Left ventricle myocardium inferior (tissue), 1 donor: ENCODE measurements at regions not wholly inside any gene's neighbourhood (a gene's known extent, or its start where the extent isn't known, plus 50 kb on each side); places are given as distances from the start of the nearest gene placed in this dataset.
A peak's percentile ranks its signal among the peaks of the same experiment; 100 is the strongest.
"Not testable (repeated sequence)": the region's sequence is repeated elsewhere in the genome, so short reads cannot be mapped to it uniquely, and the experiment has no call there.

Experiments
- DNase-seq: peaks from one replicate; pipeline ENCODE4 v3.0.0-alpha.2; 2020
- H3K27ac ChIP-seq: fragments of 200-600 bp; replicated peaks from 2 replicates; pipeline ENCODE4 v1.8.0; 2021
- H3K27me3 ChIP-seq: fragments of 200-600 bp; 2 replicates; pipeline ENCODE4 v1.8.0; 2021; ENCODE audit warnings: low read depth
- H3K36me3 ChIP-seq: fragments of 200-600 bp; 2 replicates; pipeline ENCODE4 v1.8.0; 2021
- H3K4me1 ChIP-seq: fragments of 200-600 bp; 2 replicates; pipeline ENCODE4 v1.8.0; 2021
- H3K4me3 ChIP-seq: fragments of 200-600 bp; 2 replicates; pipeline ENCODE4 v1.8.0; 2021; ENCODE audit warnings: mild to moderate bottlenecking, moderate library complexity
- H3K9me3 ChIP-seq: fragments of 200-600 bp; replicated peaks from 2 replicates; pipeline ENCODE4 v1.8.0; 2021
- intact Hi-C: fragments of 100-400 bp; cut with micrococcal nuclease; formaldehyde crosslinking; loops from one replicate; pipeline ENCODE4 v1.11.0; 2022
- TF ChIP-seq, protein P1 (sequence below): fragments of 200-600 bp; IDR thresholded peaks from 2 replicates; pipeline ENCODE4 v1.8.0; 2021; ENCODE audit warnings: antibody characterized with exemption, mild to moderate bottlenecking, borderline replicate concordance
- donor health status: DM: no; HTN: yes; CAD: no; lungs with severe emphysema.

DNA sequence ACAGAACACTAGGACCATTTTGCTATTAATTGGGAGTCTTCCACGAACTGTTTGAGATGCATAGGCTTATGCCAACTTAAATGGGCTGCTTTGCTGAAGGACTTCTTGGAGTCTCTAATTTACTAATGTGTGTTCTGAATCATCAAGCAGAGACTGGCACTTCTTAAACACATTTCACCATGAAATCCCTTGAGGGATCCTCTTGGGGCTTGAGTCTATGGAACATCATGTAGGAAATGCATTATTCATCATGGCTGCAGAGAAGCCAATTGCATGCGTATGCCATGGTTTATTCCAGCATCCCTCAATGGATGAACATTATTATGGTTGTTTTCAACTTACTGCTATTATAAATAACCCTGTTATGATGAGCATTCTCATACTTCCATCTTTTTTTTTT is 73.4 kb downstream of the FGD2 start:
- TF ChIP-seq, protein P1, sequence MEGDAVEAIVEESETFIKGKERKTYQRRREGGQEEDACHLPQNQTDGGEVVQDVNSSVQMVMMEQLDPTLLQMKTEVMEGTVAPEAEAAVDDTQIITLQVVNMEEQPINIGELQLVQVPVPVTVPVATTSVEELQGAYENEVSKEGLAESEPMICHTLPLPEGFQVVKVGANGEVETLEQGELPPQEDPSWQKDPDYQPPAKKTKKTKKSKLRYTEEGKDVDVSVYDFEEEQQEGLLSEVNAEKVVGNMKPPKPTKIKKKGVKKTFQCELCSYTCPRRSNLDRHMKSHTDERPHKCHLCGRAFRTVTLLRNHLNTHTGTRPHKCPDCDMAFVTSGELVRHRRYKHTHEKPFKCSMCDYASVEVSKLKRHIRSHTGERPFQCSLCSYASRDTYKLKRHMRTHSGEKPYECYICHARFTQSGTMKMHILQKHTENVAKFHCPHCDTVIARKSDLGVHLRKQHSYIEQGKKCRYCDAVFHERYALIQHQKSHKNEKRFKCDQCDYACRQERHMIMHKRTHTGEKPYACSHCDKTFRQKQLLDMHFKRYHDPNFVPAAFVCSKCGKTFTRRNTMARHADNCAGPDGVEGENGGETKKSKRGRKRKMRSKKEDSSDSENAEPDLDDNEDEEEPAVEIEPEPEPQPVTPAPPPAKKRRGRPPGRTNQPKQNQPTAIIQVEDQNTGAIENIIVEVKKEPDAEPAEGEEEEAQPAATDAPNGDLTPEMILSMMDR = no peak
- Histone ChIP-seq H3K4me1 (peaks cover 22% of the 10 kb centered on the region), H3K4me3 (no peak overlapping the region), H3K9me3 (no peaks in the 10 kb centered on the region), H3K27me3 (no peaks in the 10 kb centered on the region), H3K27ac (no peak overlapping the region), H3K36me3 (no peaks in the 10 kb centered on the region)
- DNase-seq = no peak
- intact Hi-C loops = no loop called here

DNA sequence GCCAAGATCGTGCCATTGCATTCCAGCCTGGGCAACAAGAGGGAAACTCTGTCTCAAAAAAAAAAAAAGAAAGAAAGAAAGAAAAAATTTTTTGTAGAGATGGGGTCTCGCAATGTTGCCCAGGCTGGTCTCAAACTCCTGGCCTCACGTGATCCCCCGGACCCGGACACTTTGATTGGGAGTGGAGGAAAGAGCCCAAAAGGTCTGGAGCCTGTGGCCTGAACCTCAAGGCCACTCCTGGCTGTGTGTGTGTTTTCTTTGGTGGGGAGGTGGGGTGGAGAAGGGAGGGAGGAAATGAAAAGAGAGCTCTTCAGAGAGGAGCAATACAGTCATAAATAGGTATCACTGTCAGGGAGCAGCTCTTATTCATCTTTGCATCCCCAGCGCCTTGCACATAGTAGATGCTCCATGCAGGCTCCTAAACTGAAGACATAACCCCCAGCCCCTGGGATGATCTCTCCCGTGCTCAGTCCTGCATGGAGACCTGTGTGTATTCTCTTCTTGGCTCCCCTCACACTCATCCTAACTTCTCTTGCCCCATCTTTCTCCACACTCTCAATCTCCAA is 75.7 kb downstream of the FGD2 start:
- H3K4me1 ChIP-seq = peaks cover 24% of the 10 kb centered on the region
- H3K36me3 ChIP-seq = no peaks in the 10 kb centered on the region
- no peak for DNase-seq
- H3K9me3 ChIP-seq = no peaks in the 10 kb centered on the region
- no peaks in the 10 kb centered on the region for H3K27me3 ChIP-seq
- intact Hi-C loops = no loop called here
- no peak overlapping the region for H3K27ac ChIP-seq
- TF ChIP-seq, protein P1 = no peak
- no peak overlapping the region for H3K4me3 ChIP-seq

DNA sequence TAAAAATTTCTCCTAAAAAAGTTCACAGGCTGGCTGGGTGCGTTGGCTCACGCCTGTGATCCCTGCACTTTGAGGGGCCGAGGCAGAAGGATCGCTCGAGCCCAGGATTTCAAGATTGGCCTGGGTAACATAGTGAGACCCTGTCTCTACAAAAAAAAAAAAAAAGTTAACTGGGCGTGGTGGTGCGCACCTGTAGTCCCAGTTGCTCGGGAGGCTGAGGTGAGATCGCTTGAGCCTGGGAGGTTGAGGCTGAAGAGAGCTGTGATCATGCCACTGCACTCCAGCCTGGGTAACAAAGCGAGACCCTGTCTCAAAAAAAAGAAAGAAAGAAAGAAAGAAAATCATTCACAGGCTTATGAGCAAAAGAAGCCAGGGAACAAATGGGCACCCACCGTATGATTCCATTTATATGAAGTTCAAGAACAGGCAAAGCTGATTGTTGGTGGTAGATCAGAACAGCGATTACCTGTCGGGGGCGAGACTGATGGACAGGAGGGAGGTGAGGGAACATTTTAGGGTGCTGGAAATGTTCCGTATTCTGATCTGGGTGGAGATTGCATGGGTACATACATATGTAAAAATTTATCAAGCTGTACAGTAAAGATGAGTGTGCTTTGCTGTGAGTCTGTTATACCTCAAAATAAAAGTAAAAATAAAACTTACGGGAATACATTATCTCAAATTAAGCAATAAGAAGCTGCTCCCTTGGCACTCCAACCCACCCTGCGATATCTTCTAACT is 77.1 kb downstream of the FGD2 start:
- H3K27ac ChIP-seq = no peak overlapping the region
- H3K4me1 ChIP-seq = peaks cover 21% of the 10 kb centered on the region
- H3K27me3 ChIP-seq = no peaks in the 10 kb centered on the region
- no peak for DNase-seq
- H3K9me3 ChIP-seq = no peaks in the 10 kb centered on the region
- TF ChIP-seq, protein P1 = no peak
- no peaks in the 10 kb centered on the region for H3K36me3 ChIP-seq
- H3K4me3 ChIP-seq = no peak overlapping the region
- intact Hi-C loops = no loop called here

DNA sequence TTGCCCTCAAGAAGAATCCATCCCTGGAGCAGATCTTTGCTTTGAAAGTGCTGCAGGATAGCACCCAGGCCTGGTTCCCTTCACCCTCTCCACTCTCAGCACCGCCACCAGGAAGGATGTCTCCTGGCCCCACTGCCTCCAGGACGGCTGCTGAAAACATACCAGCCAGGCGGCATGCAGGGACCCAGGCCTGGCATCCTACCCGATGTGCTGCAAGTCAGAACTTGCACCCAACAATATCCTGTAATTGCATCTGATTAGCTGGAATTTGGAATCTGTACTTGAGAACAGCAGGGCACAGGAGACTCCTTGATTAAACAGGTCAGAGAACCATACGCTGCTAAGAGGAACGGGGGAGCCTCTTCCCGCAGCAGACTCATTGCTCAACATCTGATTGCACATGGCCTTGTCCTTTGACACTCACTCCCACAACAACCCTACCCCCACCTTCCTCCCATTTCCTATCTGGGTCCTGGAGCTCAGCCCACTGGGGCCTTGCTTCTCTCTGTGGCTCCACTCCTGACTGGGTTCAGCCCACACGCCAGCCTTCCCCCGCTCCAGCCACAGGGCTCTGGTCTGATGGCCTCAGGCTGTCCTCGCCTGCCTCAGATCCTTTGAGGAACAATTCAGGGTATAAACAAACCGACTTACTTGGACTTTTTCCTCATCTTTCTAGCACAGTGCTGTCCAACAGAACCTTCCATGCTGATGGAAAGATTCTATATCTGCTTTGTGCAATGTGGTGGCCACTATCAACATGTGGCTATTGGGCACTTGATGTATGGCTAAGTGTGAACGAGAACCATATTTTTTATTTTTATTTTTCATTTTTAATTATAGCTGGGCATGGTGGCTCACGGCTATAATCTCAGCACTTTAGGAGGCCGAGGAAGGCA is 78.0 kb downstream of the FGD2 start:
- Histone ChIP-seq H3K4me1 (peaks cover 12% of the 10 kb centered on the region), H3K27me3 (no peaks in the 10 kb centered on the region), H3K4me3 (no peak overlapping the region), H3K36me3 (no peaks in the 10 kb centered on the region), H3K9me3 (no peaks in the 10 kb centered on the region), H3K27ac (peak overlapping the region; percentile 56)
- intact Hi-C loops = no loop called here
- DNase-seq = peak; percentile 82
- TF ChIP-seq, protein P1 = no peak

DNA sequence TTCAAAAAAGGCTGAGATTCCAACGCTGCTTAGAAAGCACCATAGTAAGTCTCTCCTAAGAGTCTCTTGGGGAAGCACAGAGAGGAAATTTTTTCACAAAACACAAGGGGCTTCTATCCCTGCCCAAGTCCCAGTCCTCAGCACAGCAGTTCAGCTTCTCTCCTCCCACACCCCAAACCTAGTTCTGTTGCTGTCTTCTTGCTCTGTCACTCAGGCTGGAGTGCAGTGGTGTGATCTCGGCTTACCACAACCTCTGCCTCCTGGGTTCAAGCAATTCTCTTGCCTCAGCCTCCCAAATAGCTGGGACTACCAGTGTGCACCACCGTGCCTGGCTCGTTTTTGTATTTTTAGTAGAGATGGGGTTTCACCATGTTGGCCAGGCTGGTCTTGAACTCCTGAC is 79.2 kb downstream of the FGD2 start:
- H3K27ac ChIP-seq, intact Hi-C loops, H3K27me3 ChIP-seq, H3K36me3 ChIP-seq, DNase-seq, H3K9me3 ChIP-seq, H3K4me3 ChIP-seq: not testable (repeated sequence)
- peaks cover 11% of the 10 kb centered on the region for H3K4me1 ChIP-seq
